BJ (cell line): ENCODE measurements at regions not wholly inside any gene's neighbourhood (a gene's known extent, or its start where the extent isn't known, plus 50 kb on each side); places are given as distances from the start of the nearest gene placed in this dataset.

Source experiments
- CTCF ChIA-PET: fragments of 350-600 bp; formaldehyde crosslinking; extraction: SDS; loops from one replicate; lab custom pipeline; 2021; ENCODE audit warnings: antibody characterized with exemption, inconsistent platforms; lab: Yijun Ruan, JAX
- POLR2A ChIA-PET: fragments of 300-600 bp; sonication (Branson Sonifier 250); formaldehyde crosslinking; extraction: SDS; loops from one replicate; lab custom pipeline; 2021; ENCODE audit warnings: antibody characterized with exemption; lab: Charles Lee
- DNase-seq: peaks from one replicate; pipeline ENCODE4 v3.0.0-alpha.2; 2011; ENCODE audit warnings: low read depth
- H3K27me3 ChIP-seq: 2 replicates; pipeline ENCODE4 v1.6.0; 2011; ENCODE audit warnings: low read length; ENCODE audit not compliant: control insufficient read depth, insufficient read depth
- H3K36me3 ChIP-seq: 2 replicates; pipeline ENCODE4 v1.5.1; 2011; ENCODE audit warnings: low read length; ENCODE audit not compliant: control insufficient read depth, insufficient read depth
- H3K4me3 ChIP-seq: 2 replicates; pipeline ENCODE4 v1.5.1; 2011; ENCODE audit warnings: low read depth, mild to moderate bottlenecking, control low read depth, low read length
- TF ChIP-seq, protein P1 (sequence below): IDR thresholded peaks from 2 replicates; pipeline ENCODE4 v1.5.1; 2011; ENCODE audit warnings: low read depth, mild to moderate bottlenecking, control low read depth, inconsistent platforms, low read length, moderate library complexity; ENCODE audit not compliant: insufficient read depth

DNA sequence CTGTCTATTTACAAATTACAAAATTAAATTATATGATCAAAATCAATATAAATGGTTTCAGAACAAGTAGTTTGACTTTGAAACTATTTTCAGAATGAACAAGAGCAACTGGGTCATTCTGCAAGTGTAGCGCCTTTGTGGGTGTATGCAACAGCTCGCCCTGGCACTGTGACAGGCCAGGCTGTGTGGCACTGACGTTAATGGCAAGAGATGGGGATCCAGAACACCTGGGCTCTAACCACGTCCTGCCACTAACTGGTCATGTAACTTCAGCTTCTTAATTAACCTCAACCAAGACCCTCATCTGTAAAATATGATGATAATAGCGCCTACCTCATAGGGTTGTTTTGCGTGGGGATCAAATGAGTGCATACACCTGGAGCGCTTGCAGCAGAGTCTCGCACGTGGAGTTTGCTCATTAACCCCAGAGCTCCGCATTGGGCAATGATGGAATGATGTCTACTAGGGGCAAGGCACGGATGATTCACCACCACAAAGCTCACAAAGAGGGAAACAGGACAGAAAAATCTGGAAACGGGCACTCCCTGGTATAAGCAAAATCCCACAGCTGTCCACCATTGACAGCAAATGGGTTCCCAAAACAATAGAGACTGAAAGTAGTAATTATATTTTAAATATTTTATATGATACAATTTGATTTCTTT is 639.4 kb downstream of the SEMA5A start:
- H3K4me3 ChIP-seq: no peak overlapping the region
- TF ChIP-seq, protein P1, sequence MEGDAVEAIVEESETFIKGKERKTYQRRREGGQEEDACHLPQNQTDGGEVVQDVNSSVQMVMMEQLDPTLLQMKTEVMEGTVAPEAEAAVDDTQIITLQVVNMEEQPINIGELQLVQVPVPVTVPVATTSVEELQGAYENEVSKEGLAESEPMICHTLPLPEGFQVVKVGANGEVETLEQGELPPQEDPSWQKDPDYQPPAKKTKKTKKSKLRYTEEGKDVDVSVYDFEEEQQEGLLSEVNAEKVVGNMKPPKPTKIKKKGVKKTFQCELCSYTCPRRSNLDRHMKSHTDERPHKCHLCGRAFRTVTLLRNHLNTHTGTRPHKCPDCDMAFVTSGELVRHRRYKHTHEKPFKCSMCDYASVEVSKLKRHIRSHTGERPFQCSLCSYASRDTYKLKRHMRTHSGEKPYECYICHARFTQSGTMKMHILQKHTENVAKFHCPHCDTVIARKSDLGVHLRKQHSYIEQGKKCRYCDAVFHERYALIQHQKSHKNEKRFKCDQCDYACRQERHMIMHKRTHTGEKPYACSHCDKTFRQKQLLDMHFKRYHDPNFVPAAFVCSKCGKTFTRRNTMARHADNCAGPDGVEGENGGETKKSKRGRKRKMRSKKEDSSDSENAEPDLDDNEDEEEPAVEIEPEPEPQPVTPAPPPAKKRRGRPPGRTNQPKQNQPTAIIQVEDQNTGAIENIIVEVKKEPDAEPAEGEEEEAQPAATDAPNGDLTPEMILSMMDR: no peak
- no peaks in the 10 kb centered on the region for H3K36me3 ChIP-seq
- no peak for DNase-seq
- ChIA-PET POLR2A (no interaction called here), CTCF (interaction anchor here (0.6 to 2.5 kb wide), 5 partner anchors 11 to 41 kb away, joined by 3 to 12 read pairs (median 4); no protein-coding TSS in a partner anchor)
- H3K27me3 ChIP-seq: no peaks in the 10 kb centered on the region

DNA sequence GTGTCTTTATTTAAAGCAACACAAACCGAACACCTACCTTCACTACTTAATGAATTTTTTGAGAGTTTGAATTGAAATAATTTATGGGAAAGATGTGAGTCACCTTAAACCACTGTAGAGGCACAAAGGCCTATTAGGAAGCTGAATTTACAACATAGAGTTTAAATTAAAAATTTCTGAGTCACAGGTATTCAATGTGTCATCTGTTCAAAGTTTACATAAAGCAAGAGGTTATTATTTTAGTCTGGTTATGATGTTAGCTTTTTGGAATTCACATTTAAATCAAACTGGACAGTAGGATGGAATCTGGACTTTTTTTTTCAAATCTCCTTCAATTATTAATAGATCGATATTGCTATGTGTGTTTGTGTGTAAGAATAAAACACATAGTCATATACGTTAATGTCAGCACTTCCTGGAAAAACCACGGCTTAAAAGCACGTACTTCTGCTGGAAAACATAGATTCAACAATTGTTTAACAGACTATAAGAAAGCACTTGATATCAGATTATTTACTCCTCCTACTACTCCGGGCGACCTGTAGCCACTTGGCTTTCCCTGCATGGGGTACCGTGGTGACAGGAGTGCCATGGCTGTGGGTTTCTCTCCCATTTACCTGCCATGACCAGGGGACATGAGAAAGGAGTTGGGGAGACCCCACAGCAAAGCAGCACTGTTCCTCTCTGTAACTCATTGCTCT is 638.6 kb downstream of the SEMA5A start:
- TF ChIP-seq, protein P1: no peak
- peak; percentile 68 for DNase-seq
- H3K27me3 ChIP-seq: no peaks in the 10 kb centered on the region
- ChIA-PET CTCF (interaction anchor here (0.6 to 2.5 kb wide), 15 partner anchors 9 to 73 kb away, joined by 3 to 12 read pairs (median 4); no protein-coding TSS in a partner anchor), POLR2A (no interaction called here)
- H3K36me3 ChIP-seq: no peaks in the 10 kb centered on the region
- no peak overlapping the region for H3K4me3 ChIP-seq

DNA sequence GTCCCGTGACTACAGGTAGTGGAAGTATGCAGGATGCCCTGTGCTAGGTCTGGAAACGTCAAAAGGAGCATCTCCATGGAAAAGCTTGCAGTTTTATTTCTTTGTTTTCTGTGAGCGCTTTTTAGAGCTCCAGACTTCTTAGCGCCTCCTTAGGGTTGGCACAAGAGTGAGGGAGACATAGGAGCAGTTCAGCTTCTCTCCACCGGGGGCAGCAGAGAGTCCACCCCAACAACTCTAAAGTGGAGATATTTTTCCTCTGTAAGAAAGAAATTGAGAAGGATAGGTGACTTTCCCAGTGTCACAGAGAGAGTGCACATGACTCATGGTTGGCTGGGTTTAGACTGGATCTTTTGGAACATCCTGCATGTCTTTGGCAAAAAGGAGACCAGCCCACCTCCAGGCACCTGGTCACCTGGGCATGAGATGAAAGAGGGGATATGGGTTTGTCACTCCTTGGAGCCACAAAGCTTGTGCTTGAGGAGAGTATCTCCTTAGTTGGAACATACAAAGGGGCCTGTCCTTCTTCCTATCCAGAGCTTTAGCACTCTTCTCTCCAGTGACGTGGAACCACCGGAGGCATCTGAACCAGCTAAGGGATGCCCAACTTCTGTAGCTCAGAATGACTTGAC is 637.7 kb downstream of the SEMA5A start:
- Histone ChIP-seq H3K27me3 (no peaks in the 10 kb centered on the region), H3K4me3 (no peak overlapping the region), H3K36me3 (no peaks in the 10 kb centered on the region)
- ChIA-PET POLR2A (no interaction called here), CTCF (interaction anchor here (0.7 to 2.5 kb wide), 13 partner anchors 9 to 72 kb away, joined by 3 to 12 read pairs (median 4); no protein-coding TSS in a partner anchor)
- TF ChIP-seq, protein P1: peak; percentile 82
- DNase-seq: no peak

DNA sequence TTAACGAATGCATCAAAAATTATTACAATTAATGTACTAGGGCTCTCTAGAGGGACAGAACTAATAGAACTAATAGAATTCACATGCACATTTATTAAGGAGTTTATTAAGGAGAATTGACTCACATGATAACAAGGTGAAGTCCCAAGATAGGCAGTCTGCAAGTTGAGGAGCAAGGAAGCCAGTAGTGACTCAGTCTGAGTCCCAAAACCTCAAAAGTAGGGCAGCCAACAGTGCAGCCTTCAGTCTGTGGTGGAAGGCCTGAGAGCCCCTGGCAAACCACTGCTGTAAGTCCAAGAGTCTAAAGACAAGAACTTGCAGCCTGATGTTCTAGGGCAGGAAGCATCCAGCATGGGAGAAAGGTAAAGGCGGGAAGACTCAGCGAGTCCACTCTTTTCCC is 633.8 kb downstream of the SEMA5A start:
- Histone ChIP-seq H3K36me3 (no peaks in the 10 kb centered on the region), H3K27me3 (no peaks in the 10 kb centered on the region), H3K4me3 (no peak overlapping the region)
- DNase-seq: no peak
- POLR2A ChIA-PET: no interaction called here
- CTCF ChIA-PET: interaction anchor here (0.6 kb wide), 1 partner anchor 13 kb away, joined by 3 read pairs; no protein-coding TSS in a partner anchor
- TF ChIP-seq, protein P1: no peak

DNA sequence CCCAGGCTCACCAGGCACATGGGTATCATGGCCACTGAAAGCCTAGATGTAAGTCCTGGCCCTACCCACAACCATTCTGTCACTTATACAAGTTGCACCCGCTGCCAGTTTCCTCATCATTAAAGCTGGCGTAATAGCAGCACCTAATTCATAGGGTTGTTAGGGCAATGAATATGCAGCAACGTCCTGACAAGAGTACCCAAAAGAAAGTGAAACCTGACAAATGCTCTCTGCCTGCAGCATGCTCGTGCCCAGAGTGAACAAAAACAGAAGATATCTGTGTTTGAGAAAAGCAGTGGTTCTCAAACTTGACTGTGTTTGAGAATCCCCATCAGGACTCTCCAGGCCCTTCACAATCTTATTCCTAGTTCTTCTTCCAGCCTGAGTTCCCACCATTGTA is 632.4 kb downstream of the SEMA5A start:
- ChIA-PET CTCF (no interaction called here), POLR2A (interaction anchor here (0.5 kb wide), 1 partner anchor 100 kb away, joined by 3 read pairs; no protein-coding TSS in a partner anchor)
- no peak for DNase-seq
- TF ChIP-seq, protein P1: no peak
- no peak overlapping the region for H3K4me3 ChIP-seq
- no peaks in the 10 kb centered on the region for H3K27me3 ChIP-seq
- no peaks in the 10 kb centered on the region for H3K36me3 ChIP-seq
